AG04449 (cell line): ENCODE measurements at regions not wholly inside any gene's neighbourhood (a gene's known extent, or its start where the extent isn't known, plus 50 kb on each side); places are given as distances from the start of the nearest gene placed in this dataset.

Experiments used
- CTCF ChIA-PET: fragments of 350-600 bp; formaldehyde crosslinking; extraction: SDS; loops from one replicate; lab custom pipeline; 2021; ENCODE audit warnings: antibody characterized with exemption; lab: Yijun Ruan, JAX
- POLR2A ChIA-PET: fragments of 400-600, 350-600 bp; formaldehyde crosslinking; extraction: SDS; loops from one replicate; lab custom pipeline; 2020; ENCODE audit warnings: antibody characterized with exemption, inconsistent platforms; lab: Yijun Ruan, JAX
- DNase-seq: peaks from one replicate; pipeline ENCODE4 v3.0.0-alpha.2; 2010; ENCODE audit warnings: low read depth, low spot score
- H3K4me3 ChIP-seq: 2 replicates; pipeline ENCODE4 v1.5.1; 2011; ENCODE audit warnings: low read depth, mild to moderate bottlenecking, control low read depth, low read length
- TF ChIP-seq, protein P1 (sequence below): IDR thresholded peaks from one replicate; pipeline ENCODE4 v1.5.1; 2011; ENCODE audit warnings: mild to moderate bottlenecking, moderate library complexity, low read length, control low read depth, inconsistent platforms; ENCODE audit not compliant: insufficient read depth; ENCODE audit errors: missing control alignments

DNA sequence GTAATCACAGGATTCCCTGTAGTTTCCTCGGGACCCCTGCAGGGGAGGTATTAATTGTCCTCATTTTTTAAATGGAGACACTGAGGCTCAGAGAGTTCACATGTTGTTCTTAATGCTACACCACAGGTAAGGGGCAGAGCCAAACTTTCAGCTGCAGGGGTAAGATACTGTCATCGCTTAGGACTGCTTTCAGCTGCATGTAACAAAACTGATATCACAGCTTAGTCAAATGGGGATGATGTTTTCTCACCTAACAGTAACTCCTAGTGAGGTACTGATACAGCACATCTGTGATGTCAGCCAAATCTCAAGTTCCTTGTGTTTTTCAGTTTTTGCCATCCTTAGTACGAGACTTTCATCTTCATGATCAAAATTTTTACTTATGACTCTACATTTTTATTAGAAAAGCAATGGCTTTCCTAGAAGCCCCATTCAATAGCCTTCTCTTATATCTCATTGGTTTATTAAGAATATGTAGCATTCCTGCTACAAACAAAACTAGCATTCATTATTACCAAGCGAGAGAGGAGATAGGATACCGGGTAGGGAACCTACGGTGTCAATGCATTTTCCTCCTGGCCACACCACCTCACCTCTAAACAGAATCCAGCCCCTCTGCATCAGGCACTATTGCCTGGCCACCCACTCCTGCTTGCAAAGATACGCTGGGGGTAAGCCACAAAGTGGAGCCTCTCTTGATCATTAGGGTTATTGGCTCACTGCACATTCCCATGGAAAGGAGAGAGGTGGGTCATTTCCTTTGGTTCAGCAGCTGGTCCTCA is 557.5 kb downstream of the CD83 start:
- ChIA-PET CTCF (no interaction called here), POLR2A (no interaction called here)
- no peak overlapping the region for H3K4me3 ChIP-seq
- DNase-seq, result no peak
- TF ChIP-seq, protein P1, sequence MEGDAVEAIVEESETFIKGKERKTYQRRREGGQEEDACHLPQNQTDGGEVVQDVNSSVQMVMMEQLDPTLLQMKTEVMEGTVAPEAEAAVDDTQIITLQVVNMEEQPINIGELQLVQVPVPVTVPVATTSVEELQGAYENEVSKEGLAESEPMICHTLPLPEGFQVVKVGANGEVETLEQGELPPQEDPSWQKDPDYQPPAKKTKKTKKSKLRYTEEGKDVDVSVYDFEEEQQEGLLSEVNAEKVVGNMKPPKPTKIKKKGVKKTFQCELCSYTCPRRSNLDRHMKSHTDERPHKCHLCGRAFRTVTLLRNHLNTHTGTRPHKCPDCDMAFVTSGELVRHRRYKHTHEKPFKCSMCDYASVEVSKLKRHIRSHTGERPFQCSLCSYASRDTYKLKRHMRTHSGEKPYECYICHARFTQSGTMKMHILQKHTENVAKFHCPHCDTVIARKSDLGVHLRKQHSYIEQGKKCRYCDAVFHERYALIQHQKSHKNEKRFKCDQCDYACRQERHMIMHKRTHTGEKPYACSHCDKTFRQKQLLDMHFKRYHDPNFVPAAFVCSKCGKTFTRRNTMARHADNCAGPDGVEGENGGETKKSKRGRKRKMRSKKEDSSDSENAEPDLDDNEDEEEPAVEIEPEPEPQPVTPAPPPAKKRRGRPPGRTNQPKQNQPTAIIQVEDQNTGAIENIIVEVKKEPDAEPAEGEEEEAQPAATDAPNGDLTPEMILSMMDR, result no peak

DNA sequence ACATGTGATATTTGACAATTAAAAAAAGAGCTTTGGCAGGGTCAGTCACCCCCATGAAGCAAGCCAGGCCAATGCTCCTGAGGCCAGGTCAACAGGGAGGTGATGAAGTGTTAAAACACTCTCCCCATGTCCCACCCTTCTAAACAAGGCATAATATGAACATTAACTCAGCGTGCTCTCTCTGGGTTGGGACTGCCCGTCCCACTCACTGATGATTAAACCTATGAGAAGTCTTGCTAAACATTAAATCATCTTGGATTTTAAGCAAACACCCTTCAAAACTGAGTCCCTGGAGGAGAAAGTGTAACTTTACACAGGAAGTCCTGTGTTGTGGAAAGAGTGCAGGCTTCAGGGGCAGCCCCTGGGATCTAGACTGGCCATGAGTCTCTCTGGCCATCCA is 558.5 kb downstream of the CD83 start:
- CTCF ChIA-PET, result interaction anchor here (1.4 kb wide), 1 partner anchor 37 kb away, joined by 3 read pairs; no protein-coding TSS in a partner anchor
- TF ChIP-seq, protein P1, result no peak
- no peak for DNase-seq
- POLR2A ChIA-PET, result no interaction called here
- no peak overlapping the region for H3K4me3 ChIP-seq

DNA sequence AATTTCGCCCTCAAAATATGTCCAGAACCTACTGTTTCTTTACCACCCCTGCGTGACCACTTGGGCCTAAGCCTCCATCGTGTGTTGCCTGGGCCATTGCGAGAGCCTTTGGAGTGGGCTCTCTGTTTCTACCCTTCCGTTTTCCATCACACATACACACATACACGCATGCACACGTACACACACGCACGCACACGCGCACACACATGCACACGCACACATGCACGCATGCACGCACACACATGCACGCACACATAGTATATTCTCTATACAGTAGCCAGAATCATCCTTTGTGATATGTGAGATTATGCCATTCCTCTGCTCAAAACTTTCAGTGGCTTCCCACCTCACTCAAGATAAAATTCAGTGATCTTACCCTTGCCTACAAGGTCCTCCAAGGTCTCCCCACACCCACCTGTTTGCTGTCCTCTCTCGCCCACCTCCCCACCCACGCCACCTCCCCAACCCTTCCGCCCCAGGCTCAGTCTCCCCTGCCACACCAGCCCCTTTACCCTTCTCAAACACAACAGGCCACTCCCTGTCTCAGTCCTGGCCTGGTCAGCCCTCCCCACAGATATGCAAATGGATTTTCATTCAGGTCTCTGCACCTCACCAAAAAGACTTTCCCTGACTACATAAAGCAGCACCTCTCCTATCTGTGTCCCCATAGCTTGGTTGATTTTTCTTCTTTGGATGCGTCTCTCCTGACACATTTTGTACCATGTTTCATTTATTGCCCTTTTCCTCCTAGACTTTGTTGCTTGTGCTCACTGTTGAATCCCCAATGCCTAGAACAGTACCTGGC is 559.6 kb downstream of the CD83 start:
- ChIA-PET POLR2A (no interaction called here), CTCF (interaction anchor here (0.8 to 1.4 kb wide), 2 partner anchors 17 to 36 kb away, joined by 3 read pairs; no protein-coding TSS in a partner anchor)
- TF ChIP-seq, protein P1, result no peak
- H3K4me3 ChIP-seq, result no peak overlapping the region
- no peak for DNase-seq

DNA sequence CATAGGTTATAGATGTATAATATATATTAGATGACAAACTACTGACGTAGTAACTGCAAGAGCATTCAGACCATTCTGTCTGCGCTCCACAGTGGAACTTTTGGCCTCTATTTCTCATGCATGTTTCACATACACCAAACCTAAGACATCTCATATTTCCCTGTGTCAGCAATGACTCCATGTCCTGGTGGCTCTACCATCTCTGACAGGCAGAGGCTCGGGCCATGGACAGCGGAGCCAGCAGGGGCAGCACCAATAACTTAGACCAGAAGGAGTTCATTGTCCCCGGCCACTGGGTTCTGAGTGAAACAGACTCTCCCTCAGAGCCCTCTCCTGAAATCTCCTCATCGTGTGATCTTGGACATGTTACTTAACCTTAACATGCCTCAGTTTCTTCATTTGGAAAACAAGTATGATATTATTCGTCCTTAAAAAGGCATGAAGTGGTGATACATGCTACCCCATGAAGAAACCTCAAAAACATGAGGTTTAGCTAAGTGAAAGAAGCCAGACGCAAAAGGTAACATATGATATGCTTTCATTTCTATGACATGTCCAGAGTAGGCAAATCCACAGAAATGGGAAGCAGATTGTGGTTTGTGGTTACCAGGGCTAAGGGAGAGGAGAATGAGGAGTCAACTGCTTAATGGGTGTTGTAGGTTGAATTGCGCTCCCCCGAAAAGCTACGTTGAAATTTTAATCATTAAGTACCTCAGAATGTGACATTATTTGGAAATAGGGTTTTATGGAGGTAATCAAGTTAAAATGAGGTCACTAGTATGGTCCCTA is 564.0 kb upstream of the JARID2 start:
- ChIA-PET CTCF (no interaction called here), POLR2A (no interaction called here)
- no peak for DNase-seq
- TF ChIP-seq, protein P1, result no peak
- no peak overlapping the region for H3K4me3 ChIP-seq

DNA sequence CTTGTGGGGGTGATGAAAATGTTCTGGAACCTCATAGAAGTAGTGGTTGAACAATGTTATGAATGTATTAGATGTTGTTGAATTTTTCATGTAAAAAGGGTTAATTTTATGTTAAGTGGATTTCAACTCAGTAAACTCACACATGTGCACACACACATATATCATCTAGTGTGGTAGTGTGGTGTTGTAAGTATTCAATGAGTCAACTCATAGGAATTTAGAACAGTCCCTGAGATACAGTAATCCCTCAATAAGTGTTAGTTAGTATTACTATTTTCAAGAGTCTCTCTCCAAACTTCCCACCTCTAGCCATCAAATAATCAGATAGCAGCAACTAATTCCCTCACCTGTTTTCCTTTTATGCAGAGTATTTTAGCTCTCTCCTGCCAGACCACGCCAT is 563.1 kb upstream of the JARID2 start:
- ChIA-PET POLR2A (no interaction called here), CTCF (no interaction called here)

More for the DNA sequence above, 563.1 kb upstream of the JARID2 start:
- peak; percentile 44 for DNase-seq
- no peak overlapping the region for H3K4me3 ChIP-seq
- TF ChIP-seq, protein P1, result no peak
